HUES6 (cell line): ENCODE measurements at regions not wholly inside any gene's neighbourhood (a gene's known extent, or its start where the extent isn't known, plus 50 kb on each side); places are given as distances from the start of the nearest gene placed in this dataset.

Experiments
- H3K27ac ChIP-seq: 2 replicates; pipeline ENCODE4 v1.7.0; 2013; ENCODE audit warnings: low read depth, mild to moderate bottlenecking, low read length, inconsistent platforms
- H3K27me3 ChIP-seq: 2 replicates; pipeline ENCODE4 v1.6.1; 2013; ENCODE audit warnings: low read length; ENCODE audit not compliant: control insufficient read depth, insufficient read depth
- H3K36me3 ChIP-seq: 2 replicates; pipeline ENCODE4 v1.6.1; 2013; ENCODE audit warnings: low read length; ENCODE audit not compliant: control insufficient read depth, insufficient read depth
- H3K4me1 ChIP-seq: 2 replicates; pipeline ENCODE4 v1.6.1; 2013; ENCODE audit warnings: low read length; ENCODE audit not compliant: control insufficient read depth, insufficient read depth
- H3K4me3 ChIP-seq: 2 replicates; pipeline ENCODE4 v1.5.1; 2013; ENCODE audit warnings: low read depth, low read length
- H3K9ac ChIP-seq: one replicate; pipeline ENCODE4 v1.6.1; 2013; ENCODE audit warnings: mild to moderate bottlenecking, low read length
- H3K9me3 ChIP-seq: 2 replicates; pipeline ENCODE4 v1.6.1; 2013; ENCODE audit warnings: low read depth, low read length; ENCODE audit not compliant: control insufficient read depth, insufficient read depth

- Histone ChIP-seq H3K36me3 (no peaks in the 10 kb centered on the region), H3K4me1 (no peaks in the 10 kb centered on the region), H3K27me3 (no peaks in the 10 kb centered on the region), H3K4me3 (no peak overlapping the region), H3K27ac (no peak overlapping the region), H3K9me3 (peaks cover 3% of the 10 kb centered on the region; the same call in 1 of the 2 replicates), H3K9ac (no peak overlapping the region)
These were observed 329.2 kb downstream of the ZNF608 start for GRCh38 chr5:124417196-124417595.

DNA sequence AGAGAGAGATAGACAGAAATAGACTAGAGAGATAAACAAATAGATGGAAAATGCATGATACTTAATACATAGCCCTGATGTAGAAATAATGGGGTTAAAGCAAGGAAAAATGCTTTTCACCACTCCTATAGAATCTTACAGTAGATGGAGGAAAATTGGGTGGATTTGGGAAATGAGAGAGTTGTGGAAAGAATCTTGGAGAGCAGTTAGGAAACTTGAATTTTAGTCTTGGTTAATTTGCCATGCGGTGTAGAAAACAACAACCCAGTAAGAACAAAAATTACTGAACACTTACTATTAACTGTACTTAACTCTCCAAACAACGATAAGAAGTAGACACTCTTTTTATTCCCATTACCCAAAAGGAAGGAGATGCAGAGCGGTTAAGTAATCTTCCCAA is 329.8 kb downstream of the ZNF608 start:
- H3K9me3 ChIP-seq = no peaks in the 10 kb centered on the region
- H3K9ac ChIP-seq = no peak overlapping the region
- H3K4me1 ChIP-seq = no peaks in the 10 kb centered on the region
- H3K36me3 ChIP-seq = no peaks in the 10 kb centered on the region
- H3K27ac ChIP-seq = no peak overlapping the region
- no peaks in the 10 kb centered on the region for H3K27me3 ChIP-seq
- H3K4me3 ChIP-seq = no peak overlapping the region

GRCh38 chr5:124414973-124415372 is 331.5 kb downstream of the ZNF608 start:
- H3K4me3 ChIP-seq = no peak overlapping the region
- no peak overlapping the region for H3K9ac ChIP-seq
- H3K4me1 ChIP-seq = no peaks in the 10 kb centered on the region
- no peaks in the 10 kb centered on the region for H3K36me3 ChIP-seq
- H3K27ac ChIP-seq = no peak overlapping the region
- no peaks in the 10 kb centered on the region for H3K27me3 ChIP-seq
- no peaks in the 10 kb centered on the region for H3K9me3 ChIP-seq

DNA sequence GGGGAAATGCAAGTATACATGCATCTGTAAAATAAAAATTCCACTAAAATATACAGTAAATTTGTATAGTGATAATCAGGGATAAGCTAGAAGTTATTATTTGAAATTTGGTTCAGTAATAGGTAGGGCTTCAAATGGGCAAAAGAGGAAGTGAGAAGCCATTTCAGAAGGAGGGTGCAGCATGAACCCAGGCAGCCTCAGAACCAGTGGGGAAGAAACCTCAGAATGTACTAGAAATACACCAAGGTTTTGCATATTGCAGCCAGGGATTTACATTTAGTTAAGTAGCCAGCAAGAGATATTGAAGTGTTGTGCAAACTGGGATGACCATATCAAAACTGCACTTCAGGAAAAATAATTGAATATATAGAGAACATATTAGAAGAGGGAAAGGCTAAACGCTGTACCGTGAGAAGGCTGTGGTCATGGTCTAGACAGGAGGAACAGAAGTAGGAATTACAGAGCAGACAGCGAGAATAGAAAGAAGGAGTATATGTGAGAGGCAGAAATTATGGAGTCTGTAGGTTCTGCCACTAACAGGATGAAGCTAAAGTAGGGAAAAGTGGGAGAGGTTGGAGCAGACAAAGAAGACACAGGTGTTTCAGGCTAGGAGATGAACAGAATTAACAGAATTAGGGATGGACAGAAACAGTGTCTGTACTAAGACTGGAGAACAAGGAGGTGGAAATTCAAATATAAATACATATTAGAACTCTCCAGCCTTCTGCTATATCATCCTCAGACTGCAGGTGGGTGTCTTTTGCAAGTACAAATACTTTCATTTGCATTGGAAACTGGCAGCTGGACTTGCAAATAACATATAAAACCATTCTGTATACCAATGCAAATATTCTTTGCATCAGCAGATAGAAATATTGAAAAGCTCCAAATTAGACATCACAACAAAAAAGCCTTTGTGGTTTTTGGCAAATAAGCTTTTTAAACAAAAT is 335.6 kb downstream of the ZNF608 start:
- Histone ChIP-seq H3K4me3 (no peak overlapping the region), H3K27ac (no peak overlapping the region), H3K4me1 (no peaks in the 10 kb centered on the region), H3K36me3 (no peaks in the 10 kb centered on the region), H3K9ac (no peak overlapping the region), H3K27me3 (no peaks in the 10 kb centered on the region), H3K9me3 (no peaks in the 10 kb centered on the region)

GRCh38 chr5:124408738-124409453 is 337.5 kb downstream of the ZNF608 start:
- no peaks in the 10 kb centered on the region for H3K4me1 ChIP-seq
- no peak overlapping the region for H3K9ac ChIP-seq
- no peak overlapping the region for H3K4me3 ChIP-seq
- H3K27me3 ChIP-seq = no peaks in the 10 kb centered on the region
- no peaks in the 10 kb centered on the region for H3K36me3 ChIP-seq
- H3K9me3 ChIP-seq = no peaks in the 10 kb centered on the region
- no peak overlapping the region for H3K27ac ChIP-seq

GRCh38 chr5:124404796-124405195 is 341.6 kb downstream of the ZNF608 start:
- Histone ChIP-seq H3K9me3 (no peaks in the 10 kb centered on the region), H3K27ac (no peak overlapping the region), H3K4me3 (no peak overlapping the region), H3K36me3 (no peaks in the 10 kb centered on the region), H3K27me3 (no peaks in the 10 kb centered on the region), H3K4me1 (peaks cover 12% of the 10 kb centered on the region; the same call in 1 of the 2 replicates), H3K9ac (no peak overlapping the region)

- H3K9me3 ChIP-seq = no peaks in the 10 kb centered on the region
- peaks cover 12% of the 10 kb centered on the region; the same call in 1 of the 2 replicates for H3K4me1 ChIP-seq
- no peaks in the 10 kb centered on the region for H3K36me3 ChIP-seq
- no peak overlapping the region for H3K27ac ChIP-seq
- no peak overlapping the region for H3K4me3 ChIP-seq
- no peaks in the 10 kb centered on the region for H3K27me3 ChIP-seq
- H3K9ac ChIP-seq = no peak overlapping the region
These were observed 343.2 kb downstream of the ZNF608 start for GRCh38 chr5:124403281-124403680.

DNA sequence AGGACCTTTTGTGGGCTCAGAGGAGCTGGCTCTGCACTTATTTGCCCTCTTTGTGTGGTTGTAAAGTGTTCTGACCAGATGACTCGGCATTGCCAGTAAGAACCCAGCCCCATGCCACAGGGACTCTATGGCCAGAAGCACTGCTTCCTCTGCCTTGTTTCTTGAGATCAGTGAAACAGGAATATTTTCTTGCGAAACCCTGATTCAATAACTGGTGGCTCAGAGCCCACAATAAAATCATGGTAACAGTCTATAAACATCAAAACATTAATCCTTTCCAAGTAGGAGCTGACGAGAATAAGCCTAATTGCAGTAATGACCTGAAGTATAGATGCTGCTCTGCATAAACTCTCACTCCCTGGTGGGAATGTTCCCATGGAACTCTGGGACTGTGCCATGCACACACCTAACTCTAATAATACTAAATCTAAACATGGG is 344.3 kb downstream of the ZNF608 start:
- Histone ChIP-seq H3K4me3 (no peak overlapping the region), H3K27ac (no peak overlapping the region), H3K9me3 (no peaks in the 10 kb centered on the region), H3K27me3 (no peaks in the 10 kb centered on the region), H3K36me3 (no peaks in the 10 kb centered on the region), H3K9ac (no peak overlapping the region), H3K4me1 (peaks cover 12% of the 10 kb centered on the region; the same call in 1 of the 2 replicates)

- H3K4me3 ChIP-seq = no peak overlapping the region
- H3K4me1 ChIP-seq = peaks cover 12% of the 10 kb centered on the region; the same call in 1 of the 2 replicates
- H3K36me3 ChIP-seq = no peaks in the 10 kb centered on the region
- H3K9me3 ChIP-seq = no peaks in the 10 kb centered on the region
- H3K27me3 ChIP-seq = no peaks in the 10 kb centered on the region
- no peak overlapping the region for H3K9ac ChIP-seq
- H3K27ac ChIP-seq = no peak overlapping the region
These were observed 344.8 kb downstream of the ZNF608 start for GRCh38 chr5:124401476-124402143.

- H3K4me3 ChIP-seq = no peak overlapping the region
- no peak overlapping the region for H3K27ac ChIP-seq
- no peaks in the 10 kb centered on the region for H3K27me3 ChIP-seq
- H3K4me1 ChIP-seq = peaks cover 22% of the 10 kb centered on the region; the same call in 1 of the 2 replicates
- H3K36me3 ChIP-seq = no peaks in the 10 kb centered on the region
- H3K9ac ChIP-seq = no peak overlapping the region
- no peaks in the 10 kb centered on the region for H3K9me3 ChIP-seq
These were observed 346.9 kb downstream of the ZNF608 start for GRCh38 chr5:124399426-124399961.
